GM12878 (cell line): ENCODE measurements at regions not wholly inside any gene's neighbourhood (a gene's known extent, or its start where the extent isn't known, plus 50 kb on each side); places are given as distances from the start of the nearest gene placed in this dataset.
A peak's percentile ranks its signal among the peaks of the same experiment; 100 is the strongest.

Experiments
- ATAC-seq: fragments of 200-7000 bp; cut with Tn5 transposase; 3 replicates; pipeline ENCODE4 v1.9.1; 2020; ENCODE audit warnings: mild to moderate bottlenecking, moderate library complexity
- BruUV-seq: library from RNA; stranded (reverse); fragments of 400-500 nt; replicated peaks from 2 replicates; lab custom pipeline; 2021; lab: Mats Ljungman, UMichigan
- CTCF ChIA-PET: fragments of 300-600 bp; sonication (Branson Sonifier 250); formaldehyde crosslinking; extraction: SDS; loops from one replicate; lab custom pipeline; 2021; ENCODE audit warnings: inconsistent platforms; lab: Yijun Ruan, JAX
- POLR2A ChIA-PET: fragments of 350-600 bp; formaldehyde crosslinking; extraction: SDS; loops from one replicate; lab custom pipeline; 2021; ENCODE audit warnings: inconsistent platforms; lab: Charles Lee
- RAD21 ChIA-PET: fragments of 300-600 bp; sonication (Branson Sonifier 250); formaldehyde crosslinking; loops from one replicate; lab custom pipeline; 2023; ENCODE audit warnings: antibody characterized with exemption; ENCODE audit not compliant: unreplicated experiment; lab: Charles Lee
- SMC1A ChIA-PET: fragments of 300-600 bp; sonication (Branson Sonifier 250); formaldehyde crosslinking; loops from one replicate; lab custom pipeline; 2023; ENCODE audit not compliant: unreplicated experiment, uncharacterized antibody; lab: Charles Lee
- DNase-seq: peaks from one replicate; pipeline ENCODE4 v3.0.0-alpha.2; 2011; ENCODE audit warnings: low read depth, low spot score
- FAIRE-seq: peaks from 3 replicates; lab custom pipeline; 2011; peaks lifted over from hg19 to GRCh38; lab: Jason Lieb, UNC
- H2AFZ ChIP-seq: 2 replicates; pipeline ENCODE4 v1.6.0; 2011; ENCODE audit warnings: low read depth, low read length, control low read depth; ENCODE audit not compliant: control insufficient read depth
- H3K27ac ChIP-seq: 2 replicates; pipeline ENCODE4 v1.5.1; 2011; ENCODE audit warnings: control low read depth; ENCODE audit not compliant: control insufficient read depth, insufficient read depth
- H3K27me3 ChIP-seq, 2 experiments: replicated peaks in 1 of 2; 2 replicates each; pipeline versions ENCODE4 v1.6.0 to v1.6.1; 2011; ENCODE audit warnings: low read length in 1 of 2; ENCODE audit not compliant: control insufficient read depth in 2 of 2, insufficient read depth in 2 of 2
- H3K36me3 ChIP-seq, 2 experiments: 2 replicates each; pipeline ENCODE4 v1.5.1; 2011; ENCODE audit warnings: low read length in 1 of 2; ENCODE audit not compliant: control insufficient read depth in 2 of 2, insufficient read depth in 2 of 2
- H3K4me1 ChIP-seq: 2 replicates; pipeline ENCODE4 v1.6.1; 2011; ENCODE audit warnings: mild to moderate bottlenecking, low read length, moderate library complexity, mixed read lengths; ENCODE audit not compliant: control insufficient read depth, insufficient read depth
- H3K4me2 ChIP-seq: 2 replicates; pipeline ENCODE4 v1.6.0; 2011; ENCODE audit warnings: control low read depth; ENCODE audit not compliant: control insufficient read depth, insufficient read depth
- H3K4me3 ChIP-seq: fragments of 200-600 bp; sonication (generic); 2 replicates; pipeline ENCODE4 v1.5.1; 2016
- H3K79me2 ChIP-seq: 2 replicates; pipeline ENCODE4 v1.6.0; 2011; ENCODE audit warnings: low read length; ENCODE audit not compliant: control insufficient read depth, insufficient read depth
- H3K9ac ChIP-seq: 2 replicates; pipeline ENCODE4 v1.8.0; 2011; ENCODE audit warnings: low read length, control low read depth, mixed read lengths; ENCODE audit not compliant: control insufficient read depth, insufficient read depth
- H3K9me3 ChIP-seq: replicated peaks from 3 replicates; pipeline ENCODE4 v1.5.1; 2011; ENCODE audit warnings: mild to moderate bottlenecking, low read length; ENCODE audit not compliant: control insufficient read depth, insufficient read depth
- H4K20me1 ChIP-seq: 2 replicates; pipeline ENCODE4 v1.6.0; 2011; ENCODE audit not compliant: control insufficient read depth, insufficient read depth
- BACH1 ChIP-seq: fragments of 450-650 bp; IDR thresholded peaks from 2 replicates; pipeline ENCODE4 v1.6.1; 2017; ENCODE audit warnings: mild to moderate bottlenecking, borderline replicate concordance
- BRCA1 ChIP-seq: IDR thresholded peaks from 2 replicates; pipeline ENCODE4 v1.6.1; 2011; ENCODE audit warnings: low read depth, low read length, improper control_type of control experiment
- CEBPB ChIP-seq, 2 experiments: fragments of 150-350 bp in 1 of 2; IDR thresholded peaks; 2 replicates each; pipeline ENCODE4 v1.6.1; 2012 to 2014; ENCODE audit warnings: low read depth in 2 of 2, low read length in 2 of 2, borderline replicate concordance in 1 of 2, inconsistent platforms in 1 of 2
- EED ChIP-seq: sonication (generic); IDR thresholded peaks from 2 replicates; pipeline ENCODE4 v1.6.1; 2016; ENCODE audit warnings: antibody characterized with exemption, low read depth
- EP300 ChIP-seq, 2 experiments: fragments of 150-350 bp in 1 of 2; IDR thresholded peaks; 2 replicates each; pipeline ENCODE4 v1.6.1; 2011 to 2012; ENCODE audit warnings: low read depth in 2 of 2, low read length in 2 of 2, borderline replicate concordance in 1 of 2, improper control_type of control experiment in 1 of 2, inconsistent platforms in 1 of 2; ENCODE audit not compliant: control insufficient read depth in 1 of 2
- MYB ChIP-seq: fragments of 150-350 bp; IDR thresholded peaks from 2 replicates; pipeline ENCODE4 v1.6.1; 2014; ENCODE audit warnings: mild to moderate bottlenecking, low read depth, low read length, borderline replicate concordance
- POLR2AphosphoS2 ChIP-seq: IDR thresholded peaks from 2 replicates; pipeline ENCODE4 v1.6.1; 2011; ENCODE audit warnings: low read depth, mild to moderate bottlenecking, low read length, improper control_type of control experiment, moderate library complexity
- RAD51 ChIP-seq: fragments of 450-650 bp; IDR thresholded peaks from 2 replicates; pipeline ENCODE4 v1.6.1; 2016; ENCODE audit warnings: moderate library complexity, mild to moderate bottlenecking, inconsistent platforms
- RELA ChIP-seq: fragments of 450-650 bp; IDR thresholded peaks from 2 replicates; pipeline ENCODE4 v1.8.0; 2014; ENCODE audit warnings: borderline replicate concordance; ENCODE audit not compliant: partially characterized antibody
- RUNX3 ChIP-seq: IDR thresholded peaks from 2 replicates; pipeline ENCODE4 v1.6.1; 2012; ENCODE audit warnings: low read length, inconsistent platforms
- SMARCA5 ChIP-seq: fragments of 450-650 bp; IDR thresholded peaks from 2 replicates; pipeline ENCODE4 v1.6.1; 2017; ENCODE audit warnings: mild to moderate bottlenecking
- STAT3 ChIP-seq: IDR thresholded peaks from 2 replicates; pipeline ENCODE4 v1.6.1; 2011; ENCODE audit warnings: low read depth, low read length, improper control_type of control experiment
- WRNIP1 ChIP-seq: IDR thresholded peaks from 2 replicates; pipeline ENCODE4 v1.6.1; 2011; ENCODE audit warnings: low read depth, low read length, improper control_type of control experiment, borderline replicate concordance
- YBX1 ChIP-seq: fragments of 450-650 bp; IDR thresholded peaks from 2 replicates; pipeline ENCODE4 v1.6.1; 2016; ENCODE audit warnings: antibody characterized with exemption
- YY1 ChIP-seq: IDR thresholded peaks from 2 replicates; pipeline ENCODE4 v1.6.1; 2011; ENCODE audit warnings: low read depth, mild to moderate bottlenecking, low read length
- ZNF217 ChIP-seq: fragments of 450-650 bp; IDR thresholded peaks from 2 replicates; pipeline ENCODE4 v1.6.1; 2017; ENCODE audit warnings: antibody characterized with exemption, mild to moderate bottlenecking
- ZSCAN29 ChIP-seq: fragments of 450-650 bp; IDR thresholded peaks from 2 replicates; pipeline ENCODE4 v1.6.1; 2017; ENCODE audit warnings: mild to moderate bottlenecking, moderate library complexity
- in situ Hi-C: fragments of 300-500 bp; cut with MboI; formaldehyde crosslinking; loops from 9 replicates; pipeline ENCODE4 v1.14.3; 2018; ENCODE audit warnings: mixed read lengths
- intact Hi-C: fragments of 100-400 bp; cut with micrococcal nuclease; formaldehyde crosslinking; loops from one replicate; pipeline ENCODE4 v1.14.2; 2022; ENCODE audit not compliant: unreplicated experiment
- TF ChIP-seq, protein P1 (sequence below), 3 experiments: IDR thresholded peaks in 2 of 3; conservative IDR thresholded peaks in 1 of 3; 2 replicates each; pipeline ENCODE4 v1.5.1; 2011; ENCODE audit warnings: low read depth in 3 of 3, low read length in 3 of 3, mild to moderate bottlenecking in 3 of 3, control low read depth in 2 of 3, moderate library complexity in 2 of 3, inconsistent platforms in 1 of 3, mixed read lengths in 1 of 3; ENCODE audit not compliant: control insufficient read depth in 2 of 3, insufficient read depth in 1 of 3; ENCODE audit errors: extremely low read depth in 1 of 3
- TF ChIP-seq, protein P2 (sequence below): fragments of 450-650 bp; IDR thresholded peaks from 2 replicates; pipeline ENCODE4 v1.6.1; 2017; ENCODE audit warnings: mild to moderate bottlenecking, moderate library complexity

DNA sequence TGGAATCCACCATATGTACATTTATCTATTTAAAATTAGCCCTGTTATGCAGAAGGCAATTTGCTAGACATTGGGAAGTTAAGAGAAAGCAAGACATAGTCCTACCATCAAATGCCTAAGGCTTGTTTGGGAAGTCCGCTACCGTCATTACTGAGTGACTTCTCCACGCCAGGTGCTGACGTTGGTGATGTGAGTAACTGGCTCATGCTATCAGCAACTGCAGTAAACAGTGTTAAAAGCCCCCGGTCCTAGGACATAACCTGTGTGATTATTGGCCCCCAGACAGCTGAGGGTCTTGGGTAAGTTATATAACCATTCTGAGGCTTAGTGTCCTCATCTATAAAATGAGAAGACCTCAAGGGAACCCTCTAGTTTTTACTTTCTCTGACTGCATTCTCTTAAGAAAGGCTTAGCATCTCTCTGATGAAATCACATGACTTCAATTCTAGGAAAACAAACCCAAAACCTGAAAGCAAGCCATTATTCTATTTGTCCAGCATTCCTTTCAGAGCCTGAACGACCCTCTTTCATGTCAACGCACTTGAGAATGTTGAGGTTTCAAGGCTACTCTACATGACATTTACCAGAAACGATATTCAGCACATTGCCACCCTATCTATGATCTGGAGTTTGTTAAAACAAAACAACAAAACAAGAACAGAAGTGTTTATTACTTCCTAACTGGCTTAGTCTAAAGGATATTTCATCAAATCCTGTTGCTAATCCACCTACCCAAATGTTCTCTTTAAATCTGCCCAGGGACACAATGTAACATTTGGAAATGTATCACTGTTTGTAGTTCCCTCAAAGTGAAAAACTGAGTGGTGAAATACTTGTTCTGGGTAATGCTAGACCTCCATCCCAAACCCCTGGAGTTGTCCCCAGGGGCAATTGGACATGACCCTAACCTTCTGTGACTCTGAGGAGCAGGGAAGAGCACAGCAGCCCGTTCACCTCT lies 133.8 kb downstream of the BTBD3 start (continued):
- TF ChIP-seq, protein P1, sequence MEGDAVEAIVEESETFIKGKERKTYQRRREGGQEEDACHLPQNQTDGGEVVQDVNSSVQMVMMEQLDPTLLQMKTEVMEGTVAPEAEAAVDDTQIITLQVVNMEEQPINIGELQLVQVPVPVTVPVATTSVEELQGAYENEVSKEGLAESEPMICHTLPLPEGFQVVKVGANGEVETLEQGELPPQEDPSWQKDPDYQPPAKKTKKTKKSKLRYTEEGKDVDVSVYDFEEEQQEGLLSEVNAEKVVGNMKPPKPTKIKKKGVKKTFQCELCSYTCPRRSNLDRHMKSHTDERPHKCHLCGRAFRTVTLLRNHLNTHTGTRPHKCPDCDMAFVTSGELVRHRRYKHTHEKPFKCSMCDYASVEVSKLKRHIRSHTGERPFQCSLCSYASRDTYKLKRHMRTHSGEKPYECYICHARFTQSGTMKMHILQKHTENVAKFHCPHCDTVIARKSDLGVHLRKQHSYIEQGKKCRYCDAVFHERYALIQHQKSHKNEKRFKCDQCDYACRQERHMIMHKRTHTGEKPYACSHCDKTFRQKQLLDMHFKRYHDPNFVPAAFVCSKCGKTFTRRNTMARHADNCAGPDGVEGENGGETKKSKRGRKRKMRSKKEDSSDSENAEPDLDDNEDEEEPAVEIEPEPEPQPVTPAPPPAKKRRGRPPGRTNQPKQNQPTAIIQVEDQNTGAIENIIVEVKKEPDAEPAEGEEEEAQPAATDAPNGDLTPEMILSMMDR (IDR thresholded peaks at IDR 0.05 in 2 of 3, conservative IDR thresholded peaks at IDR 0.05 in 1 of 3; ENCODE audit: control insufficient read depth in 2 of 3, extremely low read depth in 1 of 3, insufficient read depth in 1 of 3, low read depth in 3 of 3, low read length in 3 of 3): no peak
- TF ChIP-seq ZSCAN29: no peak
- no peak for TF ChIP-seq YBX1
- TF ChIP-seq STAT3: no peak
- TF ChIP-seq RELA: no peak
- no peak for TF ChIP-seq WRNIP1
- TF ChIP-seq MYB: no peak

DNA sequence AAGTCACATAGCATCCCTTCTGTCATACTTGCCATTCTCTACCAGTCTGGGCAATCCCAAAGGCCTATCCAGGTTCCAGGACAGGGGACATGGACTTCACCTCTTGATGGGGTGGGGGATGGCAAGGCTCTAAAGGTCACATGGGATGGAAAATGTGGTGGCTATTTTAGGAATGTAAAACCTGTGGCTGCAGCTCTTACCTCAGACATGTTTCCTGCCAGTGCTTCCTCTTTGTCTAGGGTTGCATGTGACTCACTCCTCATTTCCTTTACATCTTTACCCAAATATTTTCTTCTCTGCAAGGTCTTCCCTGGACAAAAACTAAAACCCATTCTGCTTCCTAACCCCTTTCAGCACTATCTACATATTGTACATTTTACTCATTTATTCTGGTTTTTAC lies 135.7 kb downstream of the BTBD3 start:
- intact Hi-C loops (no loop called here), in situ Hi-C loops (no loop called here)
- no TSS peak for BruUV-seq
- CTCF ChIA-PET: no interaction called here
- ATAC-seq (peak; percentile 36), FAIRE-seq (no peak), DNase-seq (peak; percentile 0)
- Histone ChIP-seq H3K79me2 (no peaks in the 10 kb centered on the region), H3K4me1 (no peaks in the 10 kb centered on the region), H3K4me2 (no peak overlapping the region), H3K27me3 (no peaks in the 10 kb centered on the region), H3K9ac (no peak overlapping the region), H3K27ac (no peak overlapping the region), H4K20me1 (no peaks in the 10 kb centered on the region), H2AFZ (no peak overlapping the region), H3K36me3 (no peaks in the 10 kb centered on the region), H3K9me3 (no peaks in the 10 kb centered on the region; the same call in 2 of the 3 replicates), H3K4me3 (no peak overlapping the region)
- RAD21 ChIA-PET: no interaction called here
- SMC1A ChIA-PET: no interaction called here
- POLR2A ChIA-PET: no interaction called here
- TF ChIP-seq YY1 (no peak), BACH1 (no peak), EP300 (IDR thresholded peaks at IDR 0.05; ENCODE audit: borderline replicate concordance in 1 of 2, control insufficient read depth in 1 of 2, low read depth in 2 of 2, low read length in 2 of 2) (no peak), RAD51 (0 out of 2 replicates have a peak, but pooled peaks have one; percentile 14), SMARCA5 (no peak), ZNF217 (no peak), EED (no peak), CEBPB (IDR thresholded peaks at IDR 0.05; ENCODE audit: borderline replicate concordance in 1 of 2, low read depth in 2 of 2, low read length in 2 of 2) (no peak), RUNX3 (peak; percentile 9; the same call in 1 of the 2 replicates), POLR2AphosphoS2 (no peak), BRCA1 (no peak)
- TF ChIP-seq, protein P2, sequence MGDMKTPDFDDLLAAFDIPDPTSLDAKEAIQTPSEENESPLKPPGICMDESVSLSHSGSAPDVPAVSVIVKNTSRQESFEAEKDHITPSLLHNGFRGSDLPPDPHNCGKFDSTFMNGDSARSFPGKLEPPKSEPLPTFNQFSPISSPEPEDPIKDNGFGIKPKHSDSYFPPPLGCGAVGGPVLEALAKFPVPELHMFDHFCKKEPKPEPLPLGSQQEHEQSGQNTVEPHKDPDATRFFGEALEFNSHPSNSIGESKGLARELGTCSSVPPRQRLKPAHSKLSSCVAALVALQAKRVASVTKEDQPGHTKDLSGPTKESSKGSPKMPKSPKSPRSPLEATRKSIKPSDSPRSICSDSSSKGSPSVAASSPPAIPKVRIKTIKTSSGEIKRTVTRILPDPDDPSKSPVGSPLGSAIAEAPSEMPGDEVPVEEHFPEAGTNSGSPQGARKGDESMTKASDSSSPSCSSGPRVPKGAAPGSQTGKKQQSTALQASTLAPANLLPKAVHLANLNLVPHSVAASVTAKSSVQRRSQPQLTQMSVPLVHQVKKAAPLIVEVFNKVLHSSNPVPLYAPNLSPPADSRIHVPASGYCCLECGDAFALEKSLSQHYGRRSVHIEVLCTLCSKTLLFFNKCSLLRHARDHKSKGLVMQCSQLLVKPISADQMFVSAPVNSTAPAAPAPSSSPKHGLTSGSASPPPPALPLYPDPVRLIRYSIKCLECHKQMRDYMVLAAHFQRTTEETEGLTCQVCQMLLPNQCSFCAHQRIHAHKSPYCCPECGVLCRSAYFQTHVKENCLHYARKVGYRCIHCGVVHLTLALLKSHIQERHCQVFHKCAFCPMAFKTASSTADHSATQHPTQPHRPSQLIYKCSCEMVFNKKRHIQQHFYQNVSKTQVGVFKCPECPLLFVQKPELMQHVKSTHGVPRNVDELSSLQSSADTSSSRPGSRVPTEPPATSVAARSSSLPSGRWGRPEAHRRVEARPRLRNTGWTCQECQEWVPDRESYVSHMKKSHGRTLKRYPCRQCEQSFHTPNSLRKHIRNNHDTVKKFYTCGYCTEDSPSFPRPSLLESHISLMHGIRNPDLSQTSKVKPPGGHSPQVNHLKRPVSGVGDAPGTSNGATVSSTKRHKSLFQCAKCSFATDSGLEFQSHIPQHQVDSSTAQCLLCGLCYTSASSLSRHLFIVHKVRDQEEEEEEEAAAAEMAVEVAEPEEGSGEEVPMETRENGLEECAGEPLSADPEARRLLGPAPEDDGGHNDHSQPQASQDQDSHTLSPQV: no peak
